H1 (cell line): ENCODE measurements at regions not wholly inside any gene's neighbourhood (a gene's known extent, or its start where the extent isn't known, plus 50 kb on each side); places are given as distances from the start of the nearest gene placed in this dataset.

ENCODE experiments used
- CTCF ChIA-PET: fragments of 300-600 bp; sonication (Branson Sonifier 250); formaldehyde crosslinking; loops from one replicate; lab custom pipeline; 2021; ENCODE audit not compliant: partially characterized antibody; lab: Charles Lee
- POLR2A ChIA-PET: fragments of 300-600 bp; sonication (Branson Sonifier 250); formaldehyde crosslinking; loops from one replicate; lab custom pipeline; 2021; ENCODE audit warnings: inconsistent platforms; ENCODE audit not compliant: partially characterized antibody; lab: Charles Lee
- DNase-seq, 2 experiments: peaks; one replicate each; pipeline versions ENCODE4 v3.0.0 to v3.0.0-alpha.2; 2010 to 2022; ENCODE audit warnings: low spot score in 2 of 2, low read depth in 1 of 2, mixed read lengths in 1 of 2
- FAIRE-seq: peaks from 2 replicates; lab custom pipeline; 2011; peaks lifted over from hg19 to GRCh38; lab: Jason Lieb, UNC
- H2AFZ ChIP-seq: 2 replicates; pipeline ENCODE4 v1.8.1; 2012; ENCODE audit warnings: low read length, inconsistent platforms
- H2AK5ac ChIP-seq: 2 replicates; pipeline ENCODE4 v1.6.1; 2013; ENCODE audit warnings: low read depth, low read length
- H2BK120ac ChIP-seq: replicated peaks from 2 replicates; pipeline ENCODE3; 2013; ENCODE audit warnings: low read depth, low read length, inconsistent platforms
- H2BK12ac ChIP-seq: 2 replicates; pipeline ENCODE4 v1.6.1; 2013; ENCODE audit warnings: low read depth, low read length
- H2BK15ac ChIP-seq: 2 replicates; pipeline ENCODE4 v1.6.1; 2013; ENCODE audit warnings: low read length
- H2BK20ac ChIP-seq: 2 replicates; pipeline ENCODE4 v1.6.1; 2013; ENCODE audit warnings: low read length
- H2BK5ac ChIP-seq: 2 replicates; pipeline ENCODE4 v1.6.1; 2013; ENCODE audit warnings: low read depth, low read length
- H3K14ac ChIP-seq: 2 replicates; pipeline ENCODE4 v1.6.1; 2013; ENCODE audit warnings: inconsistent platforms; ENCODE audit not compliant: insufficient read length
- H3K18ac ChIP-seq: 2 replicates; pipeline ENCODE4 v1.6.1; 2013; ENCODE audit warnings: low read length; ENCODE audit errors: extremely low read depth
- H3K23ac ChIP-seq: 2 replicates; pipeline ENCODE4 v1.6.1; 2013; ENCODE audit warnings: inconsistent platforms; ENCODE audit not compliant: insufficient read length
- H3K23me2 ChIP-seq: 2 replicates; pipeline ENCODE4 v1.6.1; 2013; ENCODE audit warnings: low read depth, low read length
- H3K27ac ChIP-seq: 2 replicates; pipeline ENCODE4 v1.6.1; 2011; ENCODE audit warnings: low read depth, low read length, inconsistent platforms
- H3K27me3 ChIP-seq, 4 experiments: replicated peaks in 1 of 4; 1 replicate in 1 of 4; 2 replicates in 3 of 4; pipeline versions ENCODE4 v1.6.1 to v1.8.1; 2011 to 2013; ENCODE audit warnings: low read length in 3 of 4, mild to moderate bottlenecking in 3 of 4, inconsistent platforms in 2 of 4, mixed read lengths in 2 of 4, moderate library complexity in 1 of 4; ENCODE audit not compliant: control insufficient read depth in 3 of 4, insufficient read depth in 3 of 4; ENCODE audit errors: extremely low read depth in 1 of 4
- H3K36me3 ChIP-seq, 4 experiments: 2 replicates each; pipeline versions ENCODE4 v1.6.1 to v1.8.1; 2011 to 2013; ENCODE audit warnings: mild to moderate bottlenecking in 4 of 4, low read length in 3 of 4, moderate library complexity in 2 of 4, control low read depth in 1 of 4, inconsistent platforms in 1 of 4; ENCODE audit not compliant: insufficient read depth in 4 of 4, control insufficient read depth in 2 of 4
- H3K4ac ChIP-seq: replicated peaks from 2 replicates; pipeline ENCODE3; 2013; ENCODE audit warnings: low read length, low read depth, mixed read lengths, inconsistent platforms; ENCODE audit not compliant: insufficient read length
- H3K4me1 ChIP-seq, 4 experiments: replicated peaks in 1 of 4; 1 replicate in 1 of 4; 2 replicates in 3 of 4; pipeline versions ENCODE4 v1.6.1 to v1.8.1; 2011 to 2013; ENCODE audit warnings: low read length in 3 of 4, inconsistent platforms in 2 of 4, mixed read lengths in 1 of 4; ENCODE audit not compliant: insufficient read depth in 4 of 4, control insufficient read depth in 3 of 4
- H3K4me2 ChIP-seq, 2 experiments: 2 replicates each; pipeline versions ENCODE4 v1.6.1 to v1.8.1; 2011 to 2013; ENCODE audit warnings: low read depth in 2 of 2, low read length in 2 of 2, control low read depth in 1 of 2, inconsistent platforms in 1 of 2, mild to moderate bottlenecking in 1 of 2; ENCODE audit not compliant: insufficient read depth in 1 of 2
- H3K4me3 ChIP-seq, 4 experiments: fragments of 200-600, 300-600 bp in 1 of 4; sonication (generic), shearing (Covaris generic), sonication (Bioruptor Twin) in 1 of 4; 2 replicates each; pipeline versions ENCODE4 v1.5.1 to v1.8.1; 2011 to 2016; ENCODE audit warnings: low read length in 4 of 4, low read depth in 3 of 4, control low read depth in 2 of 4, inconsistent platforms in 2 of 4, mild to moderate bottlenecking in 2 of 4, mixed read lengths in 1 of 4, moderate library complexity in 1 of 4; ENCODE audit not compliant: insufficient read depth in 2 of 4; ENCODE audit errors: extremely low read depth in 1 of 4
- H3K56ac ChIP-seq: replicated peaks from 2 replicates; pipeline ENCODE3; 2013; ENCODE audit warnings: low read depth, mild to moderate bottlenecking, mixed read lengths, low read length, inconsistent platforms; ENCODE audit not compliant: insufficient read length
- H3K79me1 ChIP-seq: 2 replicates; pipeline ENCODE4 v1.6.1; 2013; ENCODE audit warnings: low read depth, low read length, control low read depth
- H3K79me2 ChIP-seq, 2 experiments: 2 replicates each; pipeline versions ENCODE4 v1.6.1 to v1.8.1; 2012 to 2013; ENCODE audit warnings: low read length in 2 of 2, mild to moderate bottlenecking in 2 of 2, inconsistent platforms in 1 of 2; ENCODE audit not compliant: insufficient read depth in 2 of 2, control insufficient read depth in 1 of 2
- H3K9ac ChIP-seq, 4 experiments: replicated peaks in 1 of 4; 1 replicate in 1 of 4; 2 replicates in 3 of 4; pipeline versions ENCODE4 v1.6.1 to v1.8.1; 2011 to 2013; ENCODE audit warnings: low read depth in 3 of 4, low read length in 3 of 4, control low read depth in 2 of 4, mild to moderate bottlenecking in 2 of 4, moderate library complexity in 2 of 4, inconsistent platforms in 1 of 4; ENCODE audit errors: extremely low read depth in 1 of 4
- H3K9me3 ChIP-seq, 2 experiments: 2 replicates each; pipeline versions ENCODE4 v1.6.1 to v1.8.1; 2012 to 2013; ENCODE audit warnings: mild to moderate bottlenecking in 2 of 2, moderate library complexity in 2 of 2, control low read depth in 1 of 2, inconsistent platforms in 1 of 2, low read depth in 1 of 2, low read length in 1 of 2, mixed read lengths in 1 of 2; ENCODE audit not compliant: insufficient read depth in 2 of 2
- H4K20me1 ChIP-seq, 2 experiments: replicated peaks in 1 of 2; 2 replicates each; pipeline versions ENCODE3 to v1.8.1; 2011 to 2013; ENCODE audit warnings: inconsistent platforms in 2 of 2, low read length in 2 of 2, mild to moderate bottlenecking in 1 of 2; ENCODE audit not compliant: insufficient read depth in 2 of 2, control insufficient read depth in 1 of 2
- H4K5ac ChIP-seq: 2 replicates; pipeline ENCODE4 v1.6.1; 2013; ENCODE audit warnings: low read length, low read depth, mixed read lengths, inconsistent platforms; ENCODE audit not compliant: insufficient read length
- H4K8ac ChIP-seq: 2 replicates; pipeline ENCODE4 v1.8.0; 2013; ENCODE audit warnings: mild to moderate bottlenecking, moderate library complexity, low read length, inconsistent platforms; ENCODE audit not compliant: insufficient read depth; ENCODE audit errors: extremely low read depth
- H4K91ac ChIP-seq: replicated peaks from 2 replicates; pipeline ENCODE3; 2013; ENCODE audit warnings: low read length, mixed read lengths, inconsistent platforms; ENCODE audit not compliant: insufficient read length
- CREB1 ChIP-seq: IDR thresholded peaks from 2 replicates; pipeline ENCODE4 v1.6.1; 2012; ENCODE audit warnings: inconsistent platforms
- GABPA ChIP-seq: IDR thresholded peaks from 2 replicates; pipeline ENCODE4 v1.6.1; 2011; ENCODE audit warnings: mild to moderate bottlenecking, low read length, moderate library complexity, borderline replicate concordance; ENCODE audit not compliant: insufficient read depth
- JUN ChIP-seq: IDR thresholded peaks from 2 replicates; pipeline ENCODE4 v1.6.1; 2011; ENCODE audit warnings: low read depth, mild to moderate bottlenecking, improper control_type of control experiment, low read length
- RNF2 ChIP-seq: fragments of 200-900, 300-1000 bp; sonication (generic); IDR thresholded peaks from 2 replicates; pipeline ENCODE4 v1.7.1; 2016; ENCODE audit warnings: borderline replicate concordance, low read depth, mild to moderate bottlenecking, antibody characterized with exemption, low read length; ENCODE audit not compliant: poor library complexity, severe bottlenecking; ENCODE audit errors: missing control alignments
- SAP30 ChIP-seq: fragments of 300-600 bp; sonication (generic); IDR thresholded peaks from 2 replicates; pipeline ENCODE4 v1.7.1; 2012; ENCODE audit warnings: low read length, moderate library complexity, mild to moderate bottlenecking, inconsistent platforms; ENCODE audit not compliant: insufficient read depth, insufficient replicate concordance
- SIRT6 ChIP-seq: IDR thresholded peaks from one replicate; pipeline ENCODE4 v1.7.1; 2012; ENCODE audit warnings: low read length, inconsistent platforms
- WGBS, 2 experiments: shearing (Covaris generic) in 1 of 2; methylation state at CpG; one replicate each; pipeline versions ENCODE4 v1.1.6 to v1.1.7; 2013 to 2015; ENCODE audit warnings: low lambda C conversion rate in 2 of 2, mixed read lengths in 2 of 2, inconsistent platforms in 1 of 2, low coverage in 1 of 2, missing lambda C conversion rate in 1 of 2; ENCODE audit not compliant: insufficient replicate concordance in 2 of 2, insufficient coverage in 1 of 2, insufficient read length in 1 of 2; ENCODE audit errors: extremely low coverage in 1 of 2, missing lambda C conversion rate in 1 of 2; 5-methylcytosine and 5-hydroxymethylcytosine counted together

DNA sequence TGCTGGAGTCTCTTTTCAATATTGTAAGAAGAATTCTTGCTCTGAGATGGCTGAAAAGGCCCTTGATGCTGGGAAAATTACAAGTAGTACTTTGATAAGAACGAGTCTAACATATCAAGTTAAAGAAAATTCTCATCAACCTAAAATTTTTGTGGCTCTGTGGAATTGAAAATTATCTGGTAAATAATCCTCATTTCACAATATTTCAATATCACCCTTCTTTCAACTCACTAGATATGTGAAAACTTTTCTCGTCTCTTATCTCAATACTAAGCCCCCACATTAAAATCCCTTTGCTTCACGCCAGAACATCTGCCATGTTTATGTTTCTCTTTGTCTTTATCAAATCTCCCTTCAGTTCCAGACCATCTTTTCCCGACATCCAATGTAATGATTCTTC, 448.8 kb downstream of the ZNF516 start:
- DNase-seq (no peak), FAIRE-seq (no peak)
- H3K9me3 ChIP-seq = no peaks in the 10 kb centered on the region
- H3K14ac ChIP-seq = no peak overlapping the region
- no peaks in the 10 kb centered on the region for H3K79me2 ChIP-seq
- no peak overlapping the region for H4K5ac ChIP-seq
- TF ChIP-seq CREB1 (no peak), RNF2 (no peak), JUN (no peak), GABPA (no peak), SAP30 (no peak), SIRT6 (no peak)
- no peak overlapping the region for H3K18ac ChIP-seq
- H3K4me2 ChIP-seq = no peak overlapping the region
- H2BK120ac ChIP-seq = no peak overlapping the region
- H2AFZ ChIP-seq = no peak overlapping the region
- no peaks in the 10 kb centered on the region for H4K20me1 ChIP-seq
- H3K27me3 ChIP-seq = no peaks in the 10 kb centered on the region
- no peak overlapping the region for H3K4ac ChIP-seq
- no peaks in the 10 kb centered on the region for H3K79me1 ChIP-seq
- no peak overlapping the region for H4K91ac ChIP-seq
- H2BK12ac ChIP-seq = no peak overlapping the region
- 92 to 100% methylated on average over 1 to 4 of the region's 4 CpGs for WGBS, 2 experiments
- POLR2A ChIA-PET = no interaction called here
- no peak overlapping the region for H2BK20ac ChIP-seq
- no peak overlapping the region for H2BK15ac ChIP-seq
- H3K23me2 ChIP-seq = no peaks in the 10 kb centered on the region
- H2BK5ac ChIP-seq = no peak overlapping the region
- H3K27ac ChIP-seq = no peak overlapping the region
- CTCF ChIA-PET = no interaction called here
- no peak overlapping the region for H3K23ac ChIP-seq
- no peak overlapping the region for H3K4me3 ChIP-seq
- no peak overlapping the region for H3K56ac ChIP-seq
- H3K9ac ChIP-seq = no peak overlapping the region
- H3K4me1 ChIP-seq = no peaks in the 10 kb centered on the region
- no peak overlapping the region for H4K8ac ChIP-seq
- H3K36me3 ChIP-seq = no peaks in the 10 kb centered on the region
- H2AK5ac ChIP-seq = no peak overlapping the region
